Adipocyte (in vitro differentiated cells): ENCODE measurements at regions not wholly inside any gene's neighbourhood (a gene's known extent, or its start where the extent isn't known, plus 50 kb on each side); places are given as distances from the start of the nearest gene placed in this dataset.
"Not testable (repeated sequence)": the region's sequence is repeated elsewhere in the genome, so short reads cannot be mapped to it uniquely, and the experiment has no call there.

Experiments used
- DNase-seq: peaks from one replicate; pipeline ENCODE4 v3.0.0-alpha.2; 2015; ENCODE audit warnings: low read depth
- H3K27me3 ChIP-seq: replicated peaks from 2 replicates; pipeline ENCODE4 v1.7.0; 2013; ENCODE audit warnings: mild to moderate bottlenecking, low read length, moderate library complexity; ENCODE audit not compliant: control insufficient read depth, insufficient read depth
- H3K36me3 ChIP-seq: 2 replicates; pipeline ENCODE4 v1.7.0; 2013; ENCODE audit warnings: low read length, mild to moderate bottlenecking, moderate library complexity; ENCODE audit not compliant: control insufficient read depth, insufficient read depth, severe bottlenecking
- H3K4me1 ChIP-seq: 2 replicates; pipeline ENCODE4 v1.7.0; 2013; ENCODE audit warnings: mild to moderate bottlenecking, low read length, moderate library complexity; ENCODE audit not compliant: control insufficient read depth, insufficient read depth
- H3K4me3 ChIP-seq: 2 replicates; pipeline ENCODE4 v1.7.0; 2013; ENCODE audit warnings: mild to moderate bottlenecking, low read length, moderate library complexity
- H3K9ac ChIP-seq: 2 replicates; pipeline ENCODE4 v1.7.0; 2013; ENCODE audit warnings: mild to moderate bottlenecking, low read length, moderate library complexity
- H3K9me3 ChIP-seq: 2 replicates; pipeline ENCODE4 v1.7.0; 2013; ENCODE audit warnings: mild to moderate bottlenecking, low read length, moderate library complexity; ENCODE audit not compliant: control insufficient read depth

DNA sequence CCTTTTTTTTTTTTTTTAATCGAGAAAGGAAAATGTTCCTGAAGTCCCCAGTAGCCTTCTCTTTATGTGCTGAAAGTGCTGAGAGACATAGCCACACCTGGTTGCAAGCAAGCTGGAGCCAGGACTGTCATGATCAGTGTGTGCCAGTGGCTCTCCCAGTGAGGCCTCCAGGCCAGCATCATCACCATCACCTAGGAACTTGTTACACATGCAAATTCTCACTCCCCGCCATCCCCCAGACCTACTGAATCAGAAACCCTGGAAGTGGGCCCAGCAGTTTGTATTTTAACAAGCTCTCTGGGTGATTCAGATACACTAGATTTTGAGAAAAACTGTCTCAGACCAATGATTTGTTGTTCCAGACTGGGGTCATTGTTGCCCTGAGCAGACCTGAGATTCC lies 181.9 kb upstream of the GLRA1 start:
- H3K9me3 ChIP-seq: peaks cover 5% of the 10 kb centered on the region
- no peak for DNase-seq
- H3K27me3 ChIP-seq: peaks cover 4% of the 10 kb centered on the region
- H3K4me1 ChIP-seq: no peaks in the 10 kb centered on the region
- no peaks in the 10 kb centered on the region for H3K36me3 ChIP-seq
- H3K9ac ChIP-seq: no peak overlapping the region
- H3K4me3 ChIP-seq: no peak overlapping the region

DNA sequence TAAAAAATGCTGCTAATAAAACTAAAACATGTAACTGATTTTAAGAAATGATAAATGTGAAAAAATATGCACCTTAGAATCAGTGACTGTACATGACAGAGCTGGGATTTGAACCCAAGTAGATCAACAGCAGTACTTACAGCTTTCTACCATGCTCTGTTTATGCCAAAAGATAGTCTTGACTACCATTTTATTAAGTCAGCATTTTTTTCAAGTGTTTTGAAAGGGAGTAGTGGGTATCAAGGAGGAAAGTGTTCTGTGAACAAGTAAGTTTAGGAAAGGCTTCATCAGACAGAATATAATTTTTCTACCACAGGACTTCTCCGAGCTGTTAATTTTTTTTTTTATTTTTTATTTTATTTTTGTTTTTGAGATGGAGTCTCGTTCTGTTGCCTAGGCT lies 180.4 kb upstream of the GLRA1 start:
- Histone ChIP-seq H3K36me3 (no peaks in the 10 kb centered on the region), H3K4me3 (no peak overlapping the region), H3K4me1 (no peaks in the 10 kb centered on the region), H3K9ac (no peak overlapping the region), H3K27me3 (peaks cover 4% of the 10 kb centered on the region), H3K9me3 (peaks cover 5% of the 10 kb centered on the region)
- no peak for DNase-seq

DNA sequence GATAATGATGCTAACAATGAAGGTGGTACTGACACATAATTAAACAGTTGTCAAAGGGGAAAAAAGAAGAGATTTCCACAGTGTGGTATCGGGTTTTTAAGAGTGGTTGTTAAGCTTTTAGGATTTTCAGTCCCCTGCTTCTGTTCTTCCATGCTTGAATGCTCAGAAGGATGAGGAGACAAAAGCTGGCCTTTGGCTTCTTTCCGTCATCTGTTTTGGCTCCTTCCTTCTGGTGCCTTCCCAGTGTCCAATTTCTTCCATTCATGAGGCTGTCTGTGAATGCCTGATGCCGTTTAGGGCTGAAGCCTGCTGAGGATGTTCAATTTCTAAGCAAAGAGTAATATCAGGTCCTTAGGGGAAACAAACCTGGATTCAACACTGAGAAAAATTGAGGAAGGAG lies 179.6 kb upstream of the GLRA1 start:
- no peak for DNase-seq
- no peak overlapping the region for H3K4me3 ChIP-seq
- peaks cover 5% of the 10 kb centered on the region for H3K9me3 ChIP-seq
- no peak overlapping the region for H3K9ac ChIP-seq
- peaks cover 4% of the 10 kb centered on the region for H3K27me3 ChIP-seq
- H3K36me3 ChIP-seq: no peaks in the 10 kb centered on the region
- no peaks in the 10 kb centered on the region for H3K4me1 ChIP-seq

GRCh38 chr5:152102908-152103307 lies 178.3 kb upstream of the GLRA1 start:
- H3K9me3 ChIP-seq, DNase-seq: not testable (repeated sequence)

DNA sequence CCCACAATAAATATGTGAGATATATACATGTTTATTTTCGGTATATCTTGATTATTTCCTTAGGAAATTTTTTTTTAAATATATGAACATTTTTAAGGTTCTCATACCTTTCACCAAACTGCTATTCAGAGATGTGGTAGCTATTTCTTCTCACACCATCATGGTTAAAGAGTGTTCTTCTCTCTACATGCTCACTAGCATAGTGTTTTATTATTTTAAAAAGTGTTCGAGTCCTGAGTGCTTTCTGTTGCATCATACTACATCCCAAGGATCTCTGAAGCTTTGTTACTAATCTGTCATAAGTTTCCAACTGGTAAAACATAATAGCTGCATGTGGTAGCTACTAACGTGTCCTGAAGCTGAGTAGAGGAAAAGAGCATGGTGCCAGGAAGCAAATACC lies 177.4 kb upstream of the GLRA1 start:
- Histone ChIP-seq H3K36me3 (no peaks in the 10 kb centered on the region), H3K27me3 (peaks cover 4% of the 10 kb centered on the region), H3K9ac (no peak overlapping the region), H3K4me1 (no peaks in the 10 kb centered on the region), H3K4me3 (no peak overlapping the region), H3K9me3 (peaks cover 5% of the 10 kb centered on the region)
- no peak for DNase-seq

More at GRCh38 chr5:152102908-152103307, 178.3 kb upstream of the GLRA1 start:
- not testable (repeated sequence) for H3K4me1 ChIP-seq, H3K36me3 ChIP-seq, H3K27me3 ChIP-seq, H3K9ac ChIP-seq, H3K4me3 ChIP-seq

DNA sequence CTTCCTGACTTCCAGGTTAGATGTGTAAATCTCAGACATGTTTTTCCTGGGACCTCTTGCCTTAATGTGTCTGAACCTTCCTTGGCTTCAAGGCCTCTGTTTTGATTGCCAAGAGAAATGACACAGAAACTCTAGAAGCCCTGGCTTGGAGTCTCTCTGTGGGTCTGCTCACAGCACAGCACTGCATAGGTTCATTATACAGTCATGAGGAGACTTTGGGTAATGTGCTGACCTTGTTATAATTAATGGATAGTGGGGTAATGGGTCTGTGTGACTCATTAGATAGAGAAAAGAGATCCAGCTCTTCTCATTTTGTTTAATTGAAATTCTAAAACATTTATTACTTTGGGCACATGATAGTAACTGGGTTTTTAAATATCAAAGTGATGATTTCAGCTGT lies 175.8 kb upstream of the GLRA1 start:
- H3K4me3 ChIP-seq: no peak overlapping the region
- peaks cover 4% of the 10 kb centered on the region for H3K27me3 ChIP-seq
- no peak for DNase-seq
- H3K36me3 ChIP-seq: no peaks in the 10 kb centered on the region
- H3K9me3 ChIP-seq: peaks cover 5% of the 10 kb centered on the region
- H3K4me1 ChIP-seq: no peaks in the 10 kb centered on the region
- H3K9ac ChIP-seq: no peak overlapping the region

DNA sequence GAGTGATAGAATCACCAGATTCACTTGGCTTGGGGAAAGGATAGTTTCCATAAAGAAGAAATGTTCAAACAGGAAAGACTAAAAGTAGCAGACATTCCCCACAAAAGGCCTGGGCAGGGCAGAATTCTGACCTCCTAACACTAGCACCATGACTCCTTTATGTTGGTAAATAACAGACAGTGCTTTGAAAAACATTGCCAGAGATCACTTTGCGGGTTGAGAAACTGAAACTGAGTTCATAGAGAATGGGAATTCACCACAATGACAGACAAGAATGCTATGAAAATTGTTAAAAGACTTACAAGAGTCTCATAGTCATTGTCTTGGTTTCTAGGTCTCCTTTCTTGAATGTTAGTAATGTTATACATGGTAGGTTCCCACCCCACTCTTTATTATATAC lies 172.5 kb upstream of the GLRA1 start:
- Histone ChIP-seq H3K27me3 (no peaks in the 10 kb centered on the region), H3K9me3 (no peaks in the 10 kb centered on the region), H3K4me3 (no peak overlapping the region), H3K9ac (no peak overlapping the region), H3K36me3 (no peaks in the 10 kb centered on the region), H3K4me1 (no peaks in the 10 kb centered on the region)
- DNase-seq: no peak

GRCh38 chr5:152094716-152095115 lies 170.1 kb upstream of the GLRA1 start:
- Histone ChIP-seq H3K9me3 (no peaks in the 10 kb centered on the region), H3K27me3 (no peaks in the 10 kb centered on the region)
- no peak for DNase-seq

DNA sequence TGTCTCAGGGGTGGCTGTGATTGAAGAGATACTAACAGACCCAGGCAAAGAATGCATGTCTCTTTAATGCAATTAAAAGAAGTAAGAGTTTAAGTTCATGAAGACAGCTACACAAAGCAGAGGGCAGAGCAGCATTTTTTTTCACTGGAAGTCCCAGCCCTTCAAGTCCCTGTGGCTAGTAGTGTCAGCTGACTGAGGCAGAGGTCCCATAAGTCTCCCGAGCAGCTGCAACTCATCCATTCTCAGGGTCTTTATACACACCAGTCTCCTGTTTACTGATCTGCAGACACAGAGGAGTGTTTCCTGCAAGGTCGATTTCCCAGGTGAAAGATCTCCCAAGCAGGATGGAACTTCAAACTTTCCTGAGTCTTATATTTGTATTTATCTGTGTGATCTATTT lies 169.4 kb upstream of the GLRA1 start:
- H3K36me3 ChIP-seq: no peaks in the 10 kb centered on the region
- H3K4me3 ChIP-seq: no peak overlapping the region
- no peaks in the 10 kb centered on the region for H3K27me3 ChIP-seq
- H3K4me1 ChIP-seq: no peaks in the 10 kb centered on the region
- DNase-seq: no peak
- H3K9me3 ChIP-seq: no peaks in the 10 kb centered on the region
- H3K9ac ChIP-seq: no peak overlapping the region

More at GRCh38 chr5:152094716-152095115, 170.1 kb upstream of the GLRA1 start:
- Histone ChIP-seq H3K4me1 (no peaks in the 10 kb centered on the region), H3K9ac (no peak overlapping the region), H3K36me3 (no peaks in the 10 kb centered on the region), H3K4me3 (no peak overlapping the region)

DNA sequence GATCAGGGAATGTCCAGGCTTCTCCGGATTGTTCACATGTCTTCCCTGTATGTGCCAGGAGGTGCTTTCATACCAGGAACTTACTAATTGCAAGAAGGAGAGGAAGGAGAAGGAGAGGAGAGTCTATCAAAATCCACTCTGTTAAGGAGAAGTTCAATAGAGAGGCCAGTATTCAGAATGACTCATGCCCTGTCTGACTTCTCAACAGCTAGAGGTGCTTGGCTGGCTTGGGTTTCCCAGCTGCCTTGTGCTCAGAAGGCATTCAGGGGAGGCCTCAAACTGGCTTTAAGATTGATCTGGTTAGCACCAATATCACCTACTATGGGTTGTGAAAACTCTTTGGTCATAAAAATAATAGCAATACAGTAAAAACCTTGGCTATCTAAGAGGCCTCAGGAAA lies 167.9 kb upstream of the GLRA1 start:
- Histone ChIP-seq H3K36me3 (no peaks in the 10 kb centered on the region), H3K9ac (no peak overlapping the region), H3K9me3 (no peaks in the 10 kb centered on the region), H3K27me3 (no peaks in the 10 kb centered on the region), H3K4me1 (no peaks in the 10 kb centered on the region), H3K4me3 (no peak overlapping the region)
- DNase-seq: peak; percentile 0

GRCh38 chr5:152089644-152090043 lies 165.0 kb upstream of the GLRA1 start:
- no peak for DNase-seq
- no peaks in the 10 kb centered on the region for H3K9me3 ChIP-seq
- H3K36me3 ChIP-seq: no peaks in the 10 kb centered on the region
- H3K27me3 ChIP-seq: no peaks in the 10 kb centered on the region
- no peak overlapping the region for H3K9ac ChIP-seq
- no peak overlapping the region for H3K4me3 ChIP-seq
- H3K4me1 ChIP-seq: no peaks in the 10 kb centered on the region

DNA sequence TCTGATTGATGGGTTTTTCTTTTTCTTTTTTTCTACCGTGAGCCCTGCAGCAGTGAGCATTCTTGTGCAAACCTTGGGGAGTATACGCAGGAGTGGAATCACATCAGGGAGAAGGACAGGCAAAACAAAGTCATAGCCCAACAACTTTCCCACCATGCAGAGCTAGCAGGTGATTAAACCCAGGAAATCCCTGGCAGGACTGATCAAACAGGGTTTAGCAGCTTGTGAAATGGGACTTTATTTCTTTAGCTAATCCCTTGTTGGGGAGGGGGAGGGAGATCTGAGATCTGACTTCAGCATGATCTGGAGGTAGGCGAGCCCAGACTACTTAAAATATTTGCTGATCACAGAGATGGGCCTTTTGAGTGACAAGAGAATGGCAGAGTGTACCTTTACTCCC lies 162.0 kb upstream of the GLRA1 start:
- Histone ChIP-seq H3K9ac (no peak overlapping the region), H3K36me3 (no peaks in the 10 kb centered on the region), H3K27me3 (no peaks in the 10 kb centered on the region), H3K4me1 (no peaks in the 10 kb centered on the region), H3K9me3 (no peaks in the 10 kb centered on the region), H3K4me3 (no peak overlapping the region)
- no peak for DNase-seq
